K562 (cell line): ENCODE measurements at regions not wholly inside any gene's neighbourhood (a gene's known extent, or its start where the extent isn't known, plus 50 kb on each side); places are given as distances from the start of the nearest gene placed in this dataset.

ENCODE experiments used
- ATAC-seq: fragments of 200-7000 bp; cut with Tn5 transposase; 3 replicates; pipeline ENCODE4 v1.9.1; 2020; ENCODE audit warnings: moderate library complexity
- BruUV-seq: library from RNA; stranded (reverse); fragments of 400-500 nt; replicated peaks from 2 replicates; lab custom pipeline; 2021; lab: Mats Ljungman, UMichigan
- CTCF ChIA-PET: fragments of 300-600 bp; formaldehyde crosslinking; extraction: SDS; loops from one replicate; lab custom pipeline; 2021; ENCODE audit warnings: low intra/inter-chr PET ratio; lab: Yijun Ruan, JAX
- POLR2A ChIA-PET: fragments of 300-600, 350-650 bp; sonication (Branson Sonifier 250); formaldehyde crosslinking; extraction: SDS; loops from one replicate; lab custom pipeline; 2021; ENCODE audit warnings: antibody characterized with exemption, inconsistent platforms; lab: Yijun Ruan, JAX
- DNase-seq, 4 experiments: peaks; one replicate each; pipeline versions ENCODE4 v3.0.0 to v3.0.0-alpha.2; 2011 to 2018; ENCODE audit warnings: low spot score in 3 of 4, mixed read lengths in 3 of 4; ENCODE audit errors: extremely low read depth in 1 of 4
- FAIRE-seq: peaks from 2 replicates; lab custom pipeline; 2011; peaks lifted over from hg19 to GRCh38; lab: Jason Lieb, UNC
- H2AFZ ChIP-seq: 2 replicates; pipeline ENCODE4 v1.6.0; 2011; ENCODE audit warnings: low read depth, low read length, control low read depth, inconsistent platforms
- H3K27ac ChIP-seq: fragments of 200-600 bp; 3 replicates; pipeline ENCODE4 v1.8.0; 2011; ENCODE audit warnings: low read depth, mild to moderate bottlenecking, control low read depth, inconsistent platforms, low read length, moderate library complexity, mixed read lengths; ENCODE audit errors: extremely low read depth
- H3K27me3 ChIP-seq, 2 experiments: fragments of 300-600 bp in 1 of 2; 2 replicates in 1 of 2; 3 replicates in 1 of 2; pipeline versions ENCODE4 v1.6.0 to v1.8.0; 2011; ENCODE audit warnings: inconsistent platforms in 2 of 2, low read length in 2 of 2, mild to moderate bottlenecking in 1 of 2, mixed read lengths in 1 of 2, moderate library complexity in 1 of 2; ENCODE audit not compliant: control insufficient read depth in 2 of 2, insufficient read depth in 2 of 2
- H3K36me3 ChIP-seq: fragments of 300-600 bp; 3 replicates; pipeline ENCODE4 v1.8.0; 2011; ENCODE audit warnings: mild to moderate bottlenecking, low read length, inconsistent platforms; ENCODE audit not compliant: control insufficient read depth, insufficient read depth
- H3K4me1 ChIP-seq, 2 experiments: fragments of 200-600 bp in 1 of 2; replicated peaks in 1 of 2; 2 replicates in 1 of 2; 3 replicates in 1 of 2; pipeline versions ENCODE4 v1.5.1 to v1.8.0; 2011; ENCODE audit warnings: inconsistent platforms in 2 of 2, low read length in 2 of 2, mild to moderate bottlenecking in 1 of 2, mixed read lengths in 1 of 2, moderate library complexity in 1 of 2; ENCODE audit not compliant: control insufficient read depth in 2 of 2, insufficient read depth in 2 of 2
- H3K4me2 ChIP-seq: 2 replicates; pipeline ENCODE4 v1.6.1; 2011; ENCODE audit warnings: low read length, control low read depth, inconsistent platforms, mixed read lengths; ENCODE audit not compliant: insufficient read depth
- H3K4me3 ChIP-seq: fragments of 200-600 bp; sonication (generic), shearing (Covaris generic); 2 replicates; pipeline ENCODE4 v1.5.1; 2016; ENCODE audit warnings: control low read depth, inconsistent platforms
- H3K79me2 ChIP-seq: fragments of 200-600 bp; 3 replicates; pipeline ENCODE4 v1.8.0; 2011; ENCODE audit warnings: low read length, inconsistent platforms; ENCODE audit not compliant: control insufficient read depth, insufficient read depth
- H3K9ac ChIP-seq, 2 experiments: 2 replicates each; pipeline versions ENCODE4 v1.6.0 to v1.6.1; 2011; ENCODE audit warnings: low read depth in 2 of 2, low read length in 2 of 2, control low read depth in 1 of 2, inconsistent platforms in 1 of 2, mild to moderate bottlenecking in 1 of 2, mixed read lengths in 1 of 2; ENCODE audit not compliant: insufficient read depth in 1 of 2
- H3K9me1 ChIP-seq: one replicate; pipeline ENCODE4 v1.6.0; 2011; ENCODE audit warnings: inconsistent platforms, mild to moderate bottlenecking, low read length, moderate library complexity; ENCODE audit not compliant: control insufficient read depth, insufficient read depth
- H3K9me3 ChIP-seq: replicated peaks from 2 replicates; pipeline ENCODE4 v1.5.1; 2011; ENCODE audit warnings: low read depth, low read length, inconsistent platforms; ENCODE audit not compliant: control insufficient read depth, insufficient read depth
- H4K20me1 ChIP-seq: replicated peaks from 2 replicates; pipeline ENCODE4 v1.6.1; 2011; ENCODE audit warnings: low read length, inconsistent platforms, mixed read lengths; ENCODE audit not compliant: control insufficient read depth, insufficient read depth
- WGBS: fragments of 100-300 bp; shearing (Covaris generic); methylation state at CpG from one replicate; pipeline ENCODE4 v1.1.6; 2016; ENCODE audit warnings: low coverage, mixed read lengths; ENCODE audit not compliant: insufficient coverage; ENCODE audit errors: missing lambda C conversion rate; 5-methylcytosine and 5-hydroxymethylcytosine counted together
- in situ Hi-C: fragments of 300-500 bp; cut with MboI; formaldehyde crosslinking; loops from 4 replicates; pipeline ENCODE4 v1.15.0; 2018; ENCODE audit warnings: inconsistent platforms, mixed read lengths
- intact Hi-C: fragments of 100-400 bp; cut with micrococcal nuclease; formaldehyde crosslinking; loops from 2 replicates; pipeline ENCODE4 v1.14.2; 2022
- TF ChIP-seq, protein P1 (sequence below): fragments of 250-450 bp; sonication (Bioruptor Pico); IDR thresholded peaks from 2 replicates; pipeline ENCODE4 v1.4.0; 2020

DNA sequence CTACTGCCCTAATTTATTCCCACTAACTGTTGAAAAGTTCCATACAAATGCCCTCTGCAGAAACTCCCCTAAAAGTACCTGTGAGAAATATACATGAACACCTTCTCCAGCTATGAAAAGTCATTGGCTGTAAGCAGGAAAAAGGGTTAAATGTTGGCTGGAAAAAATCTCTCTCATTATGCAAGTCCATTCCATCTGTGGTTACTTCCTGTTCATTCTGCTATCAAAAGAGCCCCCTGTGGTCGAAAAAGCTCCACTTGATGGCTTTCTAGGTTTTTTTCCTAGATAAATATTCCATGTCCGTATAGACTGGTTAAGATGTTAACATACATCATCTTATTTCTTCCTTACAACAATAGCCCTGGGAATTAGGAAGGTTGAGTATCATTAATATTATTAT, 56.2 kb upstream of the AKAP13 start:
- in situ Hi-C loops: no loop called here
- no peaks in the 10 kb centered on the region for H3K9me1 ChIP-seq
- ChIA-PET POLR2A (no interaction called here), CTCF (interaction anchor here (0.5 kb wide), 1 partner anchor 204 kb away, joined by 3 read pairs; no protein-coding TSS in a partner anchor)
- no peak overlapping the region for H3K4me2 ChIP-seq
- no TSS peak for BruUV-seq
- no peak overlapping the region for H3K27ac ChIP-seq
- H3K36me3 ChIP-seq: no peaks in the 10 kb centered on the region
- 0% methylated on average over 2 of the region's 2 CpGs for WGBS
- TF ChIP-seq, protein P1, sequence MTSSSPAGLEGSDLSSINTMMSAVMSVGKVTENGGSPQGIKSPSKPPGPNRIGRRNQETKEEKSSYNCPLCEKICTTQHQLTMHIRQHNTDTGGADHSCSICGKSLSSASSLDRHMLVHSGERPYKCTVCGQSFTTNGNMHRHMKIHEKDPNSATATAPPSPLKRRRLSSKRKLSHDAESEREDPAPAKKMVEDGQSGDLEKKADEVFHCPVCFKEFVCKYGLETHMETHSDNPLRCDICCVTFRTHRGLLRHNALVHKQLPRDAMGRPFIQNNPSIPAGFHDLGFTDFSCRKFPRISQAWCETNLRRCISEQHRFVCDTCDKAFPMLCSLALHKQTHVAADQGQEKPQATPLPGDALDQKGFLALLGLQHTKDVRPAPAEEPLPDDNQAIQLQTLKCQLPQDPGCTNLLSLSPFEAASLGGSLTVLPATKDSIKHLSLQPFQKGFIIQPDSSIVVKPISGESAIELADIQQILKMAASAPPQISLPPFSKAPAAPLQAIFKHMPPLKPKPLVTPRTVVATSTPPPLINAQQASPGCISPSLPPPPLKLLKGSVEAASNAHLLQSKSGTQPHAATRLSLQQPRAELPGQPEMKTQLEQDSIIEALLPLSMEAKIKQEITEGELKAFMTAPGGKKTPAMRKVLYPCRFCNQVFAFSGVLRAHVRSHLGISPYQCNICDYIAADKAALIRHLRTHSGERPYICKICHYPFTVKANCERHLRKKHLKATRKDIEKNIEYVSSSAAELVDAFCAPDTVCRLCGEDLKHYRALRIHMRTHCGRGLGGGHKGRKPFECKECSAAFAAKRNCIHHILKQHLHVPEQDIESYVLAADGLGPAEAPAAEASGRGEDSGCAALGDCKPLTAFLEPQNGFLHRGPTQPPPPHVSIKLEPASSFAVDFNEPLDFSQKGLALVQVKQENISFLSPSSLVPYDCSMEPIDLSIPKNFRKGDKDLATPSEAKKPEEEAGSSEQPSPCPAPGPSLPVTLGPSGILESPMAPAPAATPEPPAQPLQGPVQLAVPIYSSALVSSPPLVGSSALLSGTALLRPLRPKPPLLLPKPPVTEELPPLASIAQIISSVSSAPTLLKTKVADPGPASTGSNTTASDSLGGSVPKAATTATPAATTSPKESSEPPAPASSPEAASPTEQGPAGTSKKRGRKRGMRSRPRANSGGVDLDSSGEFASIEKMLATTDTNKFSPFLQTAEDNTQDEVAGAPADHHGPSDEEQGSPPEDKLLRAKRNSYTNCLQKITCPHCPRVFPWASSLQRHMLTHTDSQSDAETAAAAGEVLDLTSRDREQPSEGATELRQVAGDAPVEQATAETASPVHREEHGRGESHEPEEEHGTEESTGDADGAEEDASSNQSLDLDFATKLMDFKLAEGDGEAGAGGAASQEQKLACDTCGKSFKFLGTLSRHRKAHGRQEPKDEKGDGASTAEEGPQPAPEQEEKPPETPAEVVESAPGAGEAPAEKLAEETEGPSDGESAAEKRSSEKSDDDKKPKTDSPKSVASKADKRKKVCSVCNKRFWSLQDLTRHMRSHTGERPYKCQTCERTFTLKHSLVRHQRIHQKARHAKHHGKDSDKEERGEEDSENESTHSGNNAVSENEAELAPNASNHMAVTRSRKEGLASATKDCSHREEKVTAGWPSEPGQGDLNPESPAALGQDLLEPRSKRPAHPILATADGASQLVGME (CRISPR knock-in tag): no peak
- no peak overlapping the region for H3K9ac ChIP-seq
- H3K9me3 ChIP-seq: no peaks in the 10 kb centered on the region
- no peak for ATAC-seq
- DNase-seq: no peak
- H3K79me2 ChIP-seq: no peaks in the 10 kb centered on the region
- H3K27me3 ChIP-seq: no peaks in the 10 kb centered on the region; a peak in 2 of 5 replicates
- no peak overlapping the region for H2AFZ ChIP-seq
- FAIRE-seq: no peak
- no peaks in the 10 kb centered on the region; a peak in 1 of 5 replicates for H3K4me1 ChIP-seq
- H4K20me1 ChIP-seq: no peaks in the 10 kb centered on the region
- H3K4me3 ChIP-seq: no peak overlapping the region
- intact Hi-C loops: no loop called here
